ENCODE measurements at regions not wholly inside any gene's neighbourhood (a gene's known extent, or its start where the extent isn't known, plus 50 kb on each side); places are given as distances from the start of the nearest gene placed in this dataset.

- Histone ChIP-seq H3K4me3 (no peak overlapping the region), H3K9me3 (ENCODE audit: low read depth) (no peaks in the 10 kb centered on the region), H3K27me3 (peaks cover 6% of the 10 kb centered on the region), H3K4me2 (no peak overlapping the region), H3K27ac (no peak overlapping the region), H3K79me2 (no peaks in the 10 kb centered on the region), H3K4me1 (ENCODE audit: insufficient read depth) (no peaks in the 10 kb centered on the region), H3K9me2 (replicated peaks; ENCODE audit: insufficient read depth) (no peaks in the 10 kb centered on the region), H4K20me1 (ENCODE audit: insufficient read depth, poor library complexity, severe bottlenecking) (no peaks in the 10 kb centered on the region), H3K36me3 (replicated peaks; ENCODE audit: insufficient read depth, low read depth) (no peaks in the 10 kb centered on the region), H2AFZ (no peak overlapping the region)
- DNase-seq (ENCODE audit: low spot score): no peak
- 85% methylated on average over 4 of the region's 5 CpGs for WGBS (ENCODE audit: low lambda C conversion rate, missing lambda C conversion rate)
- TF ChIP-seq CTCF (IDR thresholded peaks at IDR 0.05; ENCODE audit: poor library complexity) (no peak), EZH2 (IDR thresholded peaks at IDR 0.05; ENCODE audit: borderline replicate concordance) (no peak), EZH2phosphoT487 (IDR thresholded peaks at IDR 0.05; ENCODE audit: low read depth, severe bottlenecking, unreplicated experiment) (no peak)
Measured at GRCh38 chr1:25082995-25083394, 149.3 kb downstream of the SYF2 start.

GRCh38 chr1:25082216-25082899, 149.9 kb downstream of the SYF2 start:
- WGBS (ENCODE audit: low lambda C conversion rate, missing lambda C conversion rate): 94% methylated on average over 25 of the region's 25 CpGs
- no peaks in the 10 kb centered on the region for H3K36me3 ChIP-seq (replicated peaks; ENCODE audit: insufficient read depth, low read depth)
- peaks cover 1% of the 10 kb centered on the region for H3K9me3 ChIP-seq (ENCODE audit: low read depth)
- H3K9me2 ChIP-seq (replicated peaks; ENCODE audit: insufficient read depth): no peaks in the 10 kb centered on the region
- H4K20me1 ChIP-seq (ENCODE audit: insufficient read depth, poor library complexity, severe bottlenecking): no peaks in the 10 kb centered on the region
- no peak overlapping the region for H2AFZ ChIP-seq
- DNase-seq (ENCODE audit: low spot score): no peak
- TF ChIP-seq EZH2 (IDR thresholded peaks at IDR 0.05; ENCODE audit: borderline replicate concordance): no peak
- TF ChIP-seq EZH2phosphoT487 (IDR thresholded peaks at IDR 0.05; ENCODE audit: low read depth, severe bottlenecking, unreplicated experiment): no peak
- no peak for TF ChIP-seq CTCF (IDR thresholded peaks at IDR 0.05; ENCODE audit: poor library complexity)
- H3K4me3 ChIP-seq: no peak overlapping the region
- H3K27me3 ChIP-seq: peaks cover 6% of the 10 kb centered on the region
- H3K79me2 ChIP-seq: no peaks in the 10 kb centered on the region
- H3K27ac ChIP-seq: no peak overlapping the region
- no peaks in the 10 kb centered on the region for H3K4me1 ChIP-seq (ENCODE audit: insufficient read depth)
- H3K4me2 ChIP-seq: no peak overlapping the region

GRCh38 chr1:25081496-25081895, 150.8 kb downstream of the SYF2 start:
- peaks cover 6% of the 10 kb centered on the region for H3K27me3 ChIP-seq
- no peak overlapping the region for H3K27ac ChIP-seq
- H2AFZ ChIP-seq: no peak overlapping the region
- H4K20me1 ChIP-seq (ENCODE audit: insufficient read depth, poor library complexity, severe bottlenecking): no peaks in the 10 kb centered on the region
- WGBS (ENCODE audit: low lambda C conversion rate, missing lambda C conversion rate): 86% methylated on average over 2 of the region's 2 CpGs
- DNase-seq (ENCODE audit: low spot score): no peak
- H3K79me2 ChIP-seq: no peaks in the 10 kb centered on the region
- no peak overlapping the region for H3K4me2 ChIP-seq
- no peak overlapping the region for H3K4me3 ChIP-seq
- TF ChIP-seq EZH2 (IDR thresholded peaks at IDR 0.05; ENCODE audit: borderline replicate concordance): no peak
- no peak for TF ChIP-seq EZH2phosphoT487 (IDR thresholded peaks at IDR 0.05; ENCODE audit: low read depth, severe bottlenecking, unreplicated experiment)
- TF ChIP-seq CTCF (IDR thresholded peaks at IDR 0.05; ENCODE audit: poor library complexity): no peak
- no peaks in the 10 kb centered on the region for H3K9me2 ChIP-seq (replicated peaks; ENCODE audit: insufficient read depth)
- H3K36me3 ChIP-seq (replicated peaks; ENCODE audit: insufficient read depth, low read depth): no peaks in the 10 kb centered on the region
- H3K9me3 ChIP-seq (ENCODE audit: low read depth): peaks cover 5% of the 10 kb centered on the region
- H3K4me1 ChIP-seq (ENCODE audit: insufficient read depth): no peaks in the 10 kb centered on the region
